Vagina (tissue), 2 donors: ENCODE measurements at regions not wholly inside any gene's neighbourhood (a gene's known extent, or its start where the extent isn't known, plus 50 kb on each side); places are given as distances from the start of the nearest gene placed in this dataset.
"Not testable (repeated sequence)": the region's sequence is repeated elsewhere in the genome, so short reads cannot be mapped to it uniquely, and the experiment has no call there.

Experiments
- DNase-seq, 2 donors: peaks; one replicate each; pipeline ENCODE4 v3.0.0-alpha.2; 2017; ENCODE audit errors: extremely low spot score in 2 of 2
- H3K27ac ChIP-seq: fragments of 200-600 bp; sonication (generic); one replicate; pipeline ENCODE4 v1.5.1; 2019
- H3K27me3 ChIP-seq: fragments of 200-600 bp; sonication (generic); one replicate; pipeline ENCODE4 v1.5.1; 2019
- H3K36me3 ChIP-seq, 2 donors: fragments of 200-600 bp; sonication (generic); one replicate each; pipeline ENCODE4 v1.5.1; 2017 to 2019
- H3K4me1 ChIP-seq: fragments of 200-600 bp; sonication (generic); one replicate; pipeline ENCODE4 v1.5.1; 2019
- H3K4me3 ChIP-seq, 2 donors: fragments of 200-600 bp; sonication (generic); 1 replicate in 1 of 2; 2 replicates in 1 of 2; pipeline ENCODE4 v1.5.1; 2016 to 2019
- H3K9me3 ChIP-seq: fragments of 200-600 bp; sonication (generic); one replicate; pipeline ENCODE4 v1.5.1; 2019
- CTCF ChIP-seq, 3 experiments: fragments of 450-650 bp in 2 of 3; fragments of 200-600 bp in 1 of 3; sonication (generic) in 1 of 3; IDR thresholded peaks; one replicate each; pipeline ENCODE4 v1.5.1; 2017 to 2019; ENCODE audit warnings: antibody characterized with exemption in 3 of 3, mild to moderate bottlenecking in 2 of 3, moderate library complexity in 2 of 3
- POLR2A ChIP-seq, 2 donors: fragments of 450-650 bp; IDR thresholded peaks; one replicate each; pipeline ENCODE4 v1.6.1; 2017; ENCODE audit warnings: antibody characterized with exemption in 2 of 2, mild to moderate bottlenecking in 2 of 2, moderate library complexity in 2 of 2
- POLR2AphosphoS5 ChIP-seq, 2 donors: sonication (generic); formaldehyde crosslinking; IDR thresholded peaks; one replicate each; pipeline ENCODE4 v1.9.0; 2017; ENCODE audit warnings: antibody characterized with exemption in 2 of 2, mild to moderate bottlenecking in 2 of 2, low read depth in 1 of 2; ENCODE audit not compliant: insufficient read depth in 1 of 2
- intact Hi-C: fragments of 100-400 bp; cut with DNase I; formaldehyde crosslinking; loops from one replicate; pipeline ENCODE4 v1.15.1; 2023

- TF ChIP-seq POLR2A (IDR thresholded peaks at IDR 0.05) (no peak), CTCF (IDR thresholded peaks at IDR 0.05) (no peak), POLR2AphosphoS5 (IDR thresholded peaks at IDR 0.05; ENCODE audit: insufficient read depth in 1 of 2, low read depth in 1 of 2) (no peak)
- no peaks in the 10 kb centered on the region for H3K36me3 ChIP-seq
Measured at GRCh38 chr12:93092649-93092945, 163.5 kb upstream of the EEA1 start.

GRCh38 chr12:93093243-93093642 is 164.1 kb upstream of the EEA1 start:
- no peak for TF ChIP-seq CTCF (IDR thresholded peaks at IDR 0.05)
- TF ChIP-seq POLR2A (IDR thresholded peaks at IDR 0.05), result no peak
- TF ChIP-seq POLR2AphosphoS5 (IDR thresholded peaks at IDR 0.05; ENCODE audit: insufficient read depth in 1 of 2, low read depth in 1 of 2), result no peak

More at GRCh38 chr12:93092649-93092945, 163.5 kb upstream of the EEA1 start:
- intact Hi-C loops, result no loop called here
- Histone ChIP-seq H3K27me3 (no peaks in the 10 kb centered on the region), H3K9me3 (no peaks in the 10 kb centered on the region), H3K4me1 (no peaks in the 10 kb centered on the region), H3K4me3 (no peak overlapping the region), H3K27ac (no peak overlapping the region)
- DNase-seq, result no peak

GRCh38 chr12:93094222-93094621 is 165.1 kb upstream of the EEA1 start:
- DNase-seq, H3K4me1 ChIP-seq, H3K27me3 ChIP-seq, H3K36me3 ChIP-seq, H3K27ac ChIP-seq, intact Hi-C loops, H3K4me3 ChIP-seq, H3K9me3 ChIP-seq: not testable (repeated sequence)

More at GRCh38 chr12:93093243-93093642, 164.1 kb upstream of the EEA1 start:
- Histone ChIP-seq H3K4me1 (no peaks in the 10 kb centered on the region), H3K36me3 (no peaks in the 10 kb centered on the region), H3K9me3 (no peaks in the 10 kb centered on the region), H3K27ac (no peak overlapping the region), H3K27me3 (no peaks in the 10 kb centered on the region), H3K4me3 (no peak overlapping the region)
- intact Hi-C loops, result no loop called here
- DNase-seq, result no peak

GRCh38 chr12:93094988-93095737 is 166.1 kb upstream of the EEA1 start:
- Histone ChIP-seq H3K27ac (no peak overlapping the region), H3K27me3 (no peaks in the 10 kb centered on the region), H3K4me1 (no peaks in the 10 kb centered on the region), H3K36me3 (no peaks in the 10 kb centered on the region), H3K4me3 (no peak overlapping the region), H3K9me3 (no peaks in the 10 kb centered on the region)
- DNase-seq, result no peak
- intact Hi-C loops, result no loop called here
- no peak for TF ChIP-seq POLR2A (IDR thresholded peaks at IDR 0.05)
- no peak for TF ChIP-seq CTCF (IDR thresholded peaks at IDR 0.05)
- TF ChIP-seq POLR2AphosphoS5 (IDR thresholded peaks at IDR 0.05; ENCODE audit: insufficient read depth in 1 of 2, low read depth in 1 of 2), result no peak

- H3K27me3 ChIP-seq, result no peaks in the 10 kb centered on the region
Measured at GRCh38 chr12:93097417-93097816, 168.3 kb upstream of the EEA1 start.

More at GRCh38 chr12:93097417-93097816, 168.3 kb upstream of the EEA1 start:
- H3K36me3 ChIP-seq, result no peaks in the 10 kb centered on the region
- intact Hi-C loops, result no loop called here
- TF ChIP-seq CTCF (IDR thresholded peaks at IDR 0.05) (no peak), POLR2A (IDR thresholded peaks at IDR 0.05) (no peak), POLR2AphosphoS5 (IDR thresholded peaks at IDR 0.05; ENCODE audit: insufficient read depth in 1 of 2, low read depth in 1 of 2) (no peak)
- no peak overlapping the region for H3K27ac ChIP-seq
- no peaks in the 10 kb centered on the region for H3K9me3 ChIP-seq
- no peak overlapping the region for H3K4me3 ChIP-seq
- no peaks in the 10 kb centered on the region for H3K4me1 ChIP-seq
- no peak for DNase-seq
